ENCODE measurements at regions not wholly inside any gene's neighbourhood (a gene's known extent, or its start where the extent isn't known, plus 50 kb on each side); places are given as distances from the start of the nearest gene placed in this dataset.

DNA sequence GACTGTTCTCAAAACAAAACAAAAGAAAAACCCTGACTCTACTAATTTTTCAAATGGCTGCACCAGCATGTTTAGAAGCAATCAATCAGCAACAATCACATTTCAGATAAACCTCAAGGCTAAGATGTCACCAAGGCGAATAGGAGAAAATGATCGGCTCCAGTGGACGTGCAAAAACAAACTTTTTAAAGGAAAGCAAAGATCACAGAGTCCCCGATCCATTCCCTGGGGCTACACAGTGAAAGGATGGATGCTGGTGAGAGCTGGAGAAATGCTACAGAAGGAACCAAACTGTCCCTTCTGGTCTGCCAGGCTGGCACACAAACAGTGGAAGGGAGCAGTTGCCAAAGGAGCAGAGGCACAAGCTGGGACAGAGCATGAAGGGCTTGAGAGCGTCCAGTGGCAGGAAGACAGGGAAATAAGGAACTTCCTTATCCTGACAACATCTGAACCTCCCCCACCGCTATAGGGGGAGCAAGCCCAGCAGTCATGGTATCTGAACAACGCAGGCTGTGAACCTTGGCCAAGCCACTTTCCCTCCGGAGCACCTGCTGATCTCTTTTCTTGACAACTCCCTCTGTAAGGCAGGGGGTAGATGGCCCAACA is 73.7 kb upstream of the HIVEP1 start (continued):
- TF ChIP-seq CREBBP (IDR thresholded peaks at IDR 0.05; ENCODE audit: low read depth, low read length) (no peak), BCOR (IDR thresholded peaks at IDR 0.05) (peak; percentile 82), MAZ (CRISPR knock-in tag; conservative IDR thresholded peaks at IDR 0.05 in 1 of 2, IDR thresholded peaks at IDR 0.05 in 1 of 2) (peak in 1 of 2 experiments; percentile 92), RBM39 (optimal IDR thresholded peaks at IDR 0.05; ENCODE audit: low read depth, low read length) (no peak), EP300 (IDR thresholded peaks at IDR 0.05; ENCODE audit: low read length) (peak; percentile 99), HOXB6 (CRISPR knock-in tag; IDR thresholded peaks at IDR 0.05; ENCODE audit: borderline replicate concordance) (no peak), ILF3 (IDR thresholded peaks at IDR 0.05; ENCODE audit: borderline replicate concordance) (no peak), MYNN (IDR thresholded peaks at IDR 0.05) (peak; percentile 94), MYNN (CRISPR knock-in tag; IDR thresholded peaks at IDR 0.05) (no peak), XRCC5 (IDR thresholded peaks at IDR 0.05; ENCODE audit: low read depth, low read length) (no peak), HNRNPLL (IDR thresholded peaks at IDR 0.05; ENCODE audit: low read depth, low read length, poor library complexity, severe bottlenecking) (no peak), CBX5 (IDR thresholded peaks at IDR 0.05; ENCODE audit: borderline replicate concordance, low read depth) (peak; percentile 79), POLR3A (IDR thresholded peaks at IDR 0.05; ENCODE audit: borderline replicate concordance, extremely low read depth, insufficient read depth, insufficient read length) (no peak), KDM5B (IDR thresholded peaks at IDR 0.05; ENCODE audit: insufficient replicate concordance, low read depth, low read length) (peak; percentile 74), SMARCA5 (IDR thresholded peaks at IDR 0.05) (no peak)
- TF ChIP-seq, protein P1, sequence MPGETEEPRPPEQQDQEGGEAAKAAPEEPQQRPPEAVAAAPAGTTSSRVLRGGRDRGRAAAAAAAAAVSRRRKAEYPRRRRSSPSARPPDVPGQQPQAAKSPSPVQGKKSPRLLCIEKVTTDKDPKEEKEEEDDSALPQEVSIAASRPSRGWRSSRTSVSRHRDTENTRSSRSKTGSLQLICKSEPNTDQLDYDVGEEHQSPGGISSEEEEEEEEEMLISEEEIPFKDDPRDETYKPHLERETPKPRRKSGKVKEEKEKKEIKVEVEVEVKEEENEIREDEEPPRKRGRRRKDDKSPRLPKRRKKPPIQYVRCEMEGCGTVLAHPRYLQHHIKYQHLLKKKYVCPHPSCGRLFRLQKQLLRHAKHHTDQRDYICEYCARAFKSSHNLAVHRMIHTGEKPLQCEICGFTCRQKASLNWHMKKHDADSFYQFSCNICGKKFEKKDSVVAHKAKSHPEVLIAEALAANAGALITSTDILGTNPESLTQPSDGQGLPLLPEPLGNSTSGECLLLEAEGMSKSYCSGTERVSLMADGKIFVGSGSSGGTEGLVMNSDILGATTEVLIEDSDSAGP (CRISPR knock-in tag; IDR thresholded peaks at IDR 0.05): no peak
- TF ChIP-seq, protein P2, sequence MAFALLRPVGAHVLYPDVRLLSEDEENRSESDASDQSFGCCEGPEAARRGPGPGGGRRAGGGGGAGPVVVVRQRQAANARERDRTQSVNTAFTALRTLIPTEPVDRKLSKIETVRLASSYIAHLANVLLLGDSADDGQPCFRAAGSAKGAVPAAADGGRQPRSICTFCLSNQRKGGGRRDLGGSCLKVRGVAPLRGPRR (CRISPR knock-in tag; IDR thresholded peaks at IDR 0.05): 0 out of 2 replicates have a peak, but pooled peaks have one; percentile 44
- TF ChIP-seq, protein P3, sequence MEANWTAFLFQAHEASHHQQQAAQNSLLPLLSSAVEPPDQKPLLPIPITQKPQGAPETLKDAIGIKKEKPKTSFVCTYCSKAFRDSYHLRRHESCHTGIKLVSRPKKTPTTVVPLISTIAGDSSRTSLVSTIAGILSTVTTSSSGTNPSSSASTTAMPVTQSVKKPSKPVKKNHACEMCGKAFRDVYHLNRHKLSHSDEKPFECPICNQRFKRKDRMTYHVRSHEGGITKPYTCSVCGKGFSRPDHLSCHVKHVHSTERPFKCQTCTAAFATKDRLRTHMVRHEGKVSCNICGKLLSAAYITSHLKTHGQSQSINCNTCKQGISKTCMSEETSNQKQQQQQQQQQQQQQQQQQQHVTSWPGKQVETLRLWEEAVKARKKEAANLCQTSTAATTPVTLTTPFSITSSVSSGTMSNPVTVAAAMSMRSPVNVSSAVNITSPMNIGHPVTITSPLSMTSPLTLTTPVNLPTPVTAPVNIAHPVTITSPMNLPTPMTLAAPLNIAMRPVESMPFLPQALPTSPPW (CRISPR knock-in tag; IDR thresholded peaks at IDR 0.05): peak; percentile 98
- TF ChIP-seq, protein P4, sequence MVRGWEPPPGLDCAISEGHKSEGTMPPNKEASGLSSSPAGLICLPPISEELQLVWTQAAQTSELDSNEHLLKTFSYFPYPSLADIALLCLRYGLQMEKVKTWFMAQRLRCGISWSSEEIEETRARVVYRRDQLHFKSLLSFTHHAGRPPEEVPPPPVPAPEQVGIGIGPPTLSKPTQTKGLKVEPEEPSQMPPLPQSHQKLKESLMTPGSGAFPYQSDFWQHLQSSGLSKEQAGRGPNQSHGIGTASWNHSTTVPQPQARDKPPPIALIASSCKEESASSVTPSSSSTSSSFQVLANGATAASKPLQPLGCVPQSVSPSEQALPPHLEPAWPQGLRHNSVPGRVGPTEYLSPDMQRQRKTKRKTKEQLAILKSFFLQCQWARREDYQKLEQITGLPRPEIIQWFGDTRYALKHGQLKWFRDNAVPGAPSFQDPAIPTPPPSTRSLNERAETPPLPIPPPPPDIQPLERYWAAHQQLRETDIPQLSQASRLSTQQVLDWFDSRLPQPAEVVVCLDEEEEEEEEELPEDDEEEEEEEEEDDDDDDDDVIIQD (CRISPR knock-in tag; IDR thresholded peaks at IDR 0.05): peak; percentile 89; the same call in 1 of the 2 replicates
- TF ChIP-seq, protein P5, sequence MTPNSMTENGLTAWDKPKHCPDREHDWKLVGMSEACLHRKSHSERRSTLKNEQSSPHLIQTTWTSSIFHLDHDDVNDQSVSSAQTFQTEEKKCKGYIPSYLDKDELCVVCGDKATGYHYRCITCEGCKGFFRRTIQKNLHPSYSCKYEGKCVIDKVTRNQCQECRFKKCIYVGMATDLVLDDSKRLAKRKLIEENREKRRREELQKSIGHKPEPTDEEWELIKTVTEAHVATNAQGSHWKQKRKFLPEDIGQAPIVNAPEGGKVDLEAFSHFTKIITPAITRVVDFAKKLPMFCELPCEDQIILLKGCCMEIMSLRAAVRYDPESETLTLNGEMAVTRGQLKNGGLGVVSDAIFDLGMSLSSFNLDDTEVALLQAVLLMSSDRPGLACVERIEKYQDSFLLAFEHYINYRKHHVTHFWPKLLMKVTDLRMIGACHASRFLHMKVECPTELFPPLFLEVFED (CRISPR knock-in tag; conservative IDR thresholded peaks at IDR 0.05): no peak; the same call in 1 of the 2 replicates

All from K562 (cell line).